NB4 (cell line): ENCODE measurements at regions not wholly inside any gene's neighbourhood (a gene's known extent, or its start where the extent isn't known, plus 50 kb on each side); places are given as distances from the start of the nearest gene placed in this dataset.

ENCODE experiments used
- CTCF ChIP-seq: IDR thresholded peaks from one replicate; pipeline ENCODE4 v1.5.1; 2012; ENCODE audit warnings: low read depth, low read length
- MAX ChIP-seq: IDR thresholded peaks from 2 replicates; pipeline ENCODE4 v1.6.1; 2011; ENCODE audit warnings: low read depth, low read length
- POLR2A ChIP-seq: IDR thresholded peaks from 2 replicates; pipeline ENCODE4 v1.6.1; 2011; ENCODE audit warnings: mild to moderate bottlenecking; ENCODE audit not compliant: insufficient read length; ENCODE audit errors: extremely low read depth

GRCh38 chr12:28699029-28699428 is 450.0 kb upstream of the FAR2 start:
- TF ChIP-seq CTCF (no peak), POLR2A (no peak), MAX (no peak)
